Erythroblast (primary cell): ENCODE measurements at regions not wholly inside any gene's neighbourhood (a gene's known extent, or its start where the extent isn't known, plus 50 kb on each side); places are given as distances from the start of the nearest gene placed in this dataset.

Experiments used
- GATA1 ChIP-seq: IDR thresholded peaks from 2 replicates; pipeline ENCODE4 v1.6.1; 2011; ENCODE audit warnings: low read depth, mild to moderate bottlenecking, control low read depth, low read length, moderate library complexity
- POLR2A ChIP-seq: IDR thresholded peaks from 2 replicates; pipeline ENCODE4 v1.6.1; 2011; ENCODE audit warnings: mild to moderate bottlenecking, low read length

DNA sequence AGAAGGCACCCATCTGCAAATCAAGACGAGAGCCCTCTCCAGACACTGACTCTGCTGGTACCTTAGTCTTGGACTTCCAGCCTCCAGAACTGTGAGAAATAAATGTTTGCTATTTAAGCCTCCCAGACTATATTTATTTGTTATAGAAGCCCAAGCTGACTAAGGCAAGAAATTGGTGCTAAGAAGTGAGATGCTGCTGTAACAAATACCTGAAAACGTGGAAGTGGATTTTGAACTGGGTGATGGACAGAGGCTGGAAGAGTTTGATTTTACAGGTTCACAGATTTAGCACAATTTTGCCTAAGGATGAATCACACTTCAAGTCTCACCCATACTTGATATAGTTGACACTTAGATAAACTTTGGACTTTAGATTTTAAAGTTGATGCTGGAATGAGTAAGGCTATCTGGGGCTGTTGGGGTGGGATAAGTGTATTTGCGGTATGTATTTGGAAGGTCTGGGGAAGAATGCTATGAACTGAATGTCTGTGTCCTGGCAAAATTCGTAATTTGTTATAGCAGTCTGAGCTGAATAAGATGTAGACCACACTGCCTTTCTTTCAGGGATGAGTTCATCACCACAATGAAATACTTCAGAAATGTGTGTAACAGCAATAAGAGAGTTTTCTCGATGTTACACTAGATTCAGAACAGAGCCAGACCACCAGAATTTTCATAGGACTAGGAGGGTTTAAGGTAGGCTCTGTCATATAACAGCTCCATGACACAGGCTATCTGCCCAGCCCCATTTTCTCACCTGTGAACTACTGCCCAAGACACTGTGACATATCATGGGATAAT is 120.5 kb upstream of the LMCD1 start:
- TF ChIP-seq POLR2A, result no peak
- TF ChIP-seq GATA1, result no peak
